GM08714 (cell line): ENCODE measurements at regions not wholly inside any gene's neighbourhood (a gene's known extent, or its start where the extent isn't known, plus 50 kb on each side); places are given as distances from the start of the nearest gene placed in this dataset.

Experiments used
- H3K4me3 ChIP-seq: fragments of 200-500 bp; sonication (Bioruptor generic); 2 replicates; pipeline ENCODE4 v1.5.1; 2014; ENCODE audit warnings: mild to moderate bottlenecking, low read length, inconsistent platforms
- ZNF274 ChIP-seq: IDR thresholded peaks from 2 replicates; pipeline ENCODE4 v1.6.1; 2012; ENCODE audit warnings: mild to moderate bottlenecking, low read depth, low read length

DNA sequence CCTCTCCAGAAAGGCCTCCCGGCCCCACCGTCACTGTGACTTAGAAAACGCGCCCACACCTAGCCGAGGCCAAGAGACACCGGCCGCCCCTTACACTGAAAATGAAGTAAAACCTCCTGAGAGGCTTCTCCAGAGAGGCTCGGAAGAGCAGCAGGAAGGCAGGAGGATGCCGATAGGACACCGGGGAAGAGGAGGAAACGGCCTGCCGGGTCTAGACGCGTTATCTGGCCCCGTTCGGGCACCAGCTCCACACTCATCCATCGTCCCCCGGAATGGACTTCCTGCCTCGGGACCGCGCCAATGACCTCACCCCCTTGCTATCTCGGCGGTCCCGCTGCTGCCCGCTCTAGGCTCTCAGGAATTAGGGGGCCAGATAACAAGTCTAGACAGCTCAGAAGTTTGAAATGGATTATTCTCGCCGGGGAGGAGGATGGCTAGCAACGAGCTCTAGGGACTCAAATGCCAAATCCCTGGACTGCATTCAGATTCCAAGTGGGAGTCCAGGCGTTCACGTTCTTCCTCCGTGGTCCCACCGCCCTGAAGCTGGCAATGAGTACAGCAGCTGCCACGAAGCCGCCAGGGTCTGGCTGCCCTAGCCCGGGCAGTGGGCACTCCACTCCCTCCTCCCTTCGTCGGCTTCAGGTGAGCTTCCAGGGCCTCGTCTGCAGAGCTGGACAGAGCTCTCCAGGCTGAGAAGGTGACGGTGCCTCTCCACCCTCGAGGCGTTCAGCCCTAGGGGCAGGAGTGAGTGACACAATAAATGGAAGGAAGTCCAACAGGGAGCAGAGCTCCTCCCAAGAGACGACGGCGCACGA is 350.9 kb downstream of the FOXL1 start:
- no peak overlapping the region for H3K4me3 ChIP-seq
- TF ChIP-seq ZNF274 = no peak

- TF ChIP-seq ZNF274 = no peak
- H3K4me3 ChIP-seq = no peak overlapping the region
Measured at GRCh38 chr16:86930001-86930400, 351.7 kb downstream of the FOXL1 start.

DNA sequence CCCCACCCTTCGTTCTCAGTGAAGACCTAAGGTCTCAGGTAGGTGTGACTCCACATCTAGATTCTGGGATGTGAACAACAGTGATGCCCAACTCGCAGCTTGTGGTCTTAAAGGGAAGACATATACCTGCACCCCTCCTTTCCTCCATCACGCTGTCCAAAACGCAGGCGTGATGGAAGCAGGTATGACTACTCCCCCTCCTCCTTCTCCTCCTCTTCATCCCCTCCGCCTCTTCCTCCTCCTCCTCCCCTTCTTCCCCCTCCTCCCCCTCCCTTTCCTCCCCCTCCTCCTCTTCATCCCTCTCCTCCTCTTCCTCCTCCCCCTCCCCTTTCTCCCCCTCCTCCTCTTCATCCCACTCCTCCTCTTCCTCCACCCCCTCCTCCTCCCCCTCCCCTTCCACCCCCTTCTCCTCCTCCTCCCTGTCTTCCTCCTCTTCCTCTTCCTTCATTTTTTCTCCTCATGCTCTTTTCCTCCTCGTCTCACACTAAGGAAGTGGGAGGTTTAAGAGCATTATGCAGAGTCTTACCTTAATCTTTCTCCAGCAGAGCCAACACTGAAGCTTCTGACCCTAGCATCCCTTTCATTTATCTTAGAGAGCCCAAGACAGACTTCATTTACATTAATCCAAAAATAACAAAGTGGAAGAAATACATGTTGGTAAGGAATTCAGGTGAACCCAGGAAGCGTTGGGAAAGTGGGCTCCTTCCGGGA is 352.5 kb downstream of the FOXL1 start:
- TF ChIP-seq ZNF274 = no peak
- no peak overlapping the region for H3K4me3 ChIP-seq

DNA sequence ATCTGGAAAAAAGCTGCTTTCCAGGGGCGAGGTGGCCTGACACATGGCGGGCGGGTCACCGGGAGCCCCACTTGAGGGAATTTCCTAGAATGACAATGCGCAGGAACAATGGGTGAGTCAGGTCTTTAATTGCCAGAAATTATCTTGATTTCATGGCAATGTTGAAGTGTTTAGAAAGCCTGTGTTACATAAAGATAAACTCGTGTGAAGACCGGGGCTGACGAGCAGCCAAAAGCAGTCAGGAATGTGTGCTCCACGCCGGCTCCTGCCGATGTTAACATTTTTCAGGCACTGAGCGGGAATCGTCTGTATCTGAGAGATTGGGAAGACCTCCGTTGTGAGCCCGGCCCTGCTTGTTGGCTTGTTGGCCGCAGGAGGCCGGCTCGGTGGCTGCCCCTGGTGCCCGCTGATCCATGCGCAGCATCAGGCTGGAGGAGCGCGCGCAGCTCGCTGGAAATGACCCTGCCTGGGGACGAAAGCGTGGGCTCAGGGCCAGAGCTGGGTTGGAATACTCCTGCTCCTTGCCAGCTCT is 353.1 kb downstream of the FOXL1 start:
- no peak for TF ChIP-seq ZNF274

DNA sequence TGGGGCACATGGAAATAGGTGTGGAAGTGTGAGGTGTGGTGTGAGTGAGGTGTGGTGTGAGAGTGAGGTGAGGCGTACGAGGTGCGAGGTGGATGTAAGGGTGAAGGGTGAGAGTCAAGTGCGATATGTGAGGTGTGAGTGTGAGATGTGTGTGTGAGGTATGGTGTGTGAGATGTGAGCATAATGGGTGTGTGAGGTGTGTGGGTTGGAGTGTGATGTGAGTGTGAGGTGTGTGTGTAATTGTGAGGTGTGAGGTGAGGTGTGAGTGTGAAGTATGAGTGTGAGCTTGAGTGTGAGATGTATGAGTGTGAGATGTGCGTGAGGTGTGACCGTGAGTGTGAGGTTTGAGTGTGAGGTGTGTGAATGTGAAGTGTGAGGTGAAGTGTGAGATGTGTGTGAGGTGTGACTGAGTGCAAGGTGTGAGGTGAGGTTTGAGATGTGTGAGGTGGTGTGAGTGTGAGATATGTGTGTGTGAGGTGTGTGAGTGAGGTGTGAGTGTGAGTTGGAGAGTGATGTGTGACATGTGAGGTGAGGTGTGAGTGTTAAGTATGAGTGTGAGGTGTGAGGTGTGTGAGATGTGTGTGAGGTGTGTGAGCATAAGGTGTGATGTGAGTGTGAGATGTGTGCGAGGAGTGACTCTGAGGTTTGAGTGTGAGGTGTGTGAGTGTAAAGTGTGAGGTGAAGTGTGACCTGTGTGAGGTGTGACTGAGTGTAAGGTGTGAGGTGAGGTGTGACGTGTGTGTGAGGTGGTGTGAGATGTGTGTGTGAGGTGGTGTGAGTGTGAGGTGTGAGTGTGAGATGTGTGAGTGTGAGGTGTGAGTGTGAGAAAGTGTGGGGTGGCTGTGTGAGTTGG is 354.0 kb downstream of the FOXL1 start:
- no peak overlapping the region for H3K4me3 ChIP-seq
- TF ChIP-seq ZNF274 = no peak

More for the DNA sequence above, 353.1 kb downstream of the FOXL1 start:
- no peak overlapping the region for H3K4me3 ChIP-seq

- TF ChIP-seq ZNF274 = no peak
- H3K4me3 ChIP-seq = no peak overlapping the region
Measured at GRCh38 chr16:86934581-86935375, 356.4 kb downstream of the FOXL1 start.

DNA sequence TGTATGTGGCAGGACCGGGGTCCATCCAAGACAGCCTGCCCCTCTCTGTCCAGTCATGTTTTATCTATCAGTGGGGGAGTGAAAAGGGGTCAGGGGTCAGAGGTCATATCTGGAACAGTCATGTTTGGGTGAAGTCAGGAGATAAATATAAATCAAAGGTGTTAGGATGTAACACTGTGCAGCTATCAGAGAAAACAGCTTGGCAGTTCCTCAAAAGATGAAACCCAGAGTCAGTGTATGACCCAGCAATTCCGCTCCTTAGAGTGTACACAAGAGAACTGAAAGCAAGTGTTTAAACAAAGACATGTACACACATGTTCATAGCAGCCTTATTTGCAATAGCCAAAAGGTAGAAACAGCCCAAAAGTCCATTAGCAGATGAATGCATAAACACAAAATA is 361.3 kb downstream of the FOXL1 start:
- TF ChIP-seq ZNF274 = no peak
- H3K4me3 ChIP-seq = no peak overlapping the region

- TF ChIP-seq ZNF274 = no peak
Measured at GRCh38 chr16:86941731-86942130, 363.4 kb downstream of the FOXL1 start.

DNA sequence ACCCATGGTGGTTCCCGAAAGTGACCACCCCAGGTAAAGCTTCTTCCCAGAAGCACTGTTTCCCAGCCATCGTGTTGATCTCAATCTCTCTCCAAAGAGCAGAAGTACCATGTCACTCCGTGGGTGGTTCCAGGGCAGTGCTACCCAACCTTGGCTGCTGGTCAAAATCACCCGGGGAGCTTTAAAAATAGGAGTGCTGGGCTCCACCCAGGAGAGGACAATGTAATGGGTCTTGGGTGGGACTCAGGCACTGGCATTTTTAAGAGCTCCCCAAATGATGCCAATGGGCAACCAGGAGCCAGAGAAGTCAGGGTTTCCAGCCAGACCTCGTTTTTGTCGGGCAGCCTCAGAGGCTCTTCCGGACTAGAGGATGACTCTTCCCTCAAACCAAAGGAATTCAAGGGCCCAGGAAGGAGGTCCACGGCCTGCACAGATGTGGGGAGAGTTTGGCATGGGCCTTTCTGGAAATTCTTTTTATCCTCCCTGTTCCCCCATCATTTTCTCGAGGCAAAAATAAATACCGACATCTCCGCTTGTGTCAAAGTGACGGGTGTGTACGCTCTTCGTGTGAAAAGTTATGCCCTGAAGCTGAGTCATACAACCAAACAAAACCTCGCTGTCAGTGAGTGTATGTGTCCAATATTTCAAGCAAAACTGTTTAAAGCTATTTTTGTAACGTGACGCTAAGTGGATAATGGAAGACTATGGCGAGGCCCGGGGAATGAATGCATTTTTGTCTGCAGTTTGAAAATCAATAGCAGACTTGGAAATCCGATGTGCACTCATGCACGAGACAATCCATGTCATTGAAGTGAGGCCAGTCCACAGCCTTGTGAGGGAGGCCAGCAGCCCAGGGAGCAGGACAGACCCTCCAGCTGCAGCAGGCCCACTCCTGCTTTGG is 364.1 kb downstream of the FOXL1 start:
- TF ChIP-seq ZNF274 = no peak
- H3K4me3 ChIP-seq = no peak overlapping the region

More at GRCh38 chr16:86941731-86942130, 363.4 kb downstream of the FOXL1 start:
- H3K4me3 ChIP-seq = no peak overlapping the region

DNA sequence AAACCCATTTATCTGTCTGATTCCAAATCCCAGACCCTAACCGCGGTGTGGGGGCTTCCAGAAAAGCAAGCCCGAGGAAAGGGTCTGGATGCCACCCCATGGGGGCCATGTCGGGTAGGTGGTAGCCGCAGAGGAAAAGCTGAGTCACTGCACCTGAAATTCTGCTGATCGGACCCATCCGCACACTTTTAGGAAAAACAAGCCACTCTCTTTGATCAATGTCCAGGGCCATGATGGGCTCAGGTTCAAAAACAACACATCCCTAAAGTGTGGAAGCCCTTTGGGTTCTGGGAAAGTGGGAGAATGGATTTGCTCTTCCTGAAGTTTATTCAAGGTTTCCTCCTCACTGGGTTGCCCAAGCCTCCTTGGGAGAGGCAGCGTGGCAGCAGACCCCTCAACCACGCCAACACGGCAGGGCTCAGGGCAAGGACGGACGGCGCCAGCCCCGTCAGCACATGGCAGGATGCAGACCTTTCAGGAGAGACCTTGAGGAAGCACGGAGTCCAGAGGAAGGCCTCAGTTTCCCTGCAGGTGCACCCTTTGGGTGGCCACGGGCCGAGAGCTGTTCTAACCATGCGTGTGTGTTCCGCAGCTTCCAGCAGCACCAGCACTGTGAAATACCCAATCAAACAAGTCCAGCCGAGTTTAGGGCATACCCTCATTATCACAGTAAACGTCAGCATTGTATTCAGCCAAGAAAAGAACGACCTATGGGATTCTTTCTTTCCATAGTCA is 367.0 kb downstream of the FOXL1 start:
- no peak overlapping the region for H3K4me3 ChIP-seq
- no peak for TF ChIP-seq ZNF274

- no peak overlapping the region for H3K4me3 ChIP-seq
- no peak for TF ChIP-seq ZNF274
Measured at GRCh38 chr16:86946396-86946795, 368.0 kb downstream of the FOXL1 start.

DNA sequence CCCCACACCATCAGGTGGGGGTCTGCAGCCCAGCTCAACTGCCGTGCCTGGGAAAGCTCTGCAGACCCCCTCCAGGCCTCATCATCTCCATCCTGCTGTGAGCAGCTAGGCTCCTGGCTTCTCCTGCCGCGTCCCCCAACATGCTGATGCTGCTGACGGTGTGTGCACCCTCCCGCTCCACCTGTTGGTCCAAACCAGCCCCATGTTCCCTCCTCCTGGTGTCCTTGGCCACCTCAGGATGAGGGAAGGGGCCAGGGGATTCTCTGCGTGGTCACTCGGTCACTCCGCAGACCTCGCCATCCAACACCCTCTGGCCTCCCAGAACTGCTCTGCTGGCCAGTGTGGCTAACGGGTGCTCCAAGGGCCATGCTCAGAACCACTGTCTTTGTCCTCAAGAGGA is 368.6 kb downstream of the FOXL1 start:
- no peak for TF ChIP-seq ZNF274
- no peak overlapping the region for H3K4me3 ChIP-seq

DNA sequence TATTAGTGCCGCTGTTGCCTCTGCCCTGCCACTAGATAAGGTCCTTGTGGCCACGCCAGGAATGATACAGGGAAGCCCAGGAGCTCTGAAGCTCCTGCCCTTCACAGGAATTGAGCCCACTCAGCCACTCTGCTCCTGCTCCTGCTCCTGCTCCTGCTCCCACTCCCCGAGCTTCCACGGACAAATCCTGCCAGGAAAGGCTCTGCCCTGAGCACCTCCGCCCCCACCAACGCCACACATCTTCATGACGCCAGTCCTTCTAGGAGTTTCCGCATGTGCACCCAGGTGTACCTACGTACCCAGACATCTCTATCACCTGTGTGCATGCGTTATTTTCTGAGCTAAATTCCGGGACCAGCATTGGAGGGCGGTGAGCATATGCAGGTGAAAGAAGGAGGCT is 369.1 kb downstream of the C16orf95 start:
- H3K4me3 ChIP-seq = no peak overlapping the region
- TF ChIP-seq ZNF274 = no peak
